Lower leg skin (tissue), 4 donors: ENCODE measurements at regions not wholly inside any gene's neighbourhood (a gene's known extent, or its start where the extent isn't known, plus 50 kb on each side); places are given as distances from the start of the nearest gene placed in this dataset.

Experiments
- DNase-seq, 2 donors: peaks; one replicate each; pipeline ENCODE4 v3.0.0-alpha.2; 2019; ENCODE audit warnings: low spot score in 2 of 2
- H3K4me3 ChIP-seq: fragments of 200-600 bp; sonication (generic); 2 replicates; pipeline ENCODE4 v1.5.1; 2017; ENCODE audit warnings: mild to moderate bottlenecking, low read depth; ENCODE audit not compliant: poor library complexity, severe bottlenecking
- CTCF ChIP-seq, 3 donors: fragments of 450-650 bp; IDR thresholded peaks; one replicate each; pipeline ENCODE4 v1.5.1; 2016; ENCODE audit warnings: antibody characterized with exemption in 3 of 3, mild to moderate bottlenecking in 3 of 3, moderate library complexity in 2 of 3
- POLR2A ChIP-seq, 2 donors: fragments of 450-650 bp; IDR thresholded peaks; one replicate each; pipeline ENCODE4 v1.6.1; 2016 to 2017; ENCODE audit warnings: antibody characterized with exemption in 2 of 2, mild to moderate bottlenecking in 1 of 2, moderate library complexity in 1 of 2
- WGBS, 2 donors: methylation state at CpG; one replicate each; pipeline ENCODE4 v1.1.5; 2018; 5-methylcytosine and 5-hydroxymethylcytosine counted together
- intact Hi-C: fragments of 100-400 bp; cut with DNase I; formaldehyde crosslinking; loops from one replicate; pipeline ENCODE4 v1.15.0; 2023; ENCODE audit warnings: low total_unique reads

- DNase-seq, result no peak
- intact Hi-C loops, result no loop called here
- 83 to 96% methylated on average over 1 of the region's 1 CpG for WGBS, 2 donors
- no peak overlapping the region for H3K4me3 ChIP-seq
- TF ChIP-seq POLR2A (IDR thresholded peaks at IDR 0.05) (no peak), CTCF (IDR thresholded peaks at IDR 0.05) (no peak)
Measured at GRCh38 chr18:40582105-40582504, 1372.9 kb upstream of the PIK3C3 start.

DNA sequence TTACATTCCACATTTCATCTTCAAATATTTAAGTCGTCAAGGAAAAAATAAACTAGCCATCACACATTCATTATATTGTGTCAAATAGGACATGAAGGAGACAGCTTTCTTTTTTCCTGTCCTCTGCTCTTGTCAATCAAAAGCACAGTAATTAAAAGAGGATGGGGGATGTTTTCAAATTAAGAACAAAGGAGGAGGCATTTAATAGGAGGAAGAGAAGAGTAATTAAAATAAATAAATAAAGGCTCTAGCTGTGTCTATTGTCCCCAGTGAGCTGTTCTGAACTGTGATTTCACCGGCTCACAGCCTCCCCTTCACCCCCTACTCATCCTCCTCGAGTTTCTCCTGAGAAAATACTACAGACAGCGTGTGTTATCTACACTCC, 1377.1 kb upstream of the PIK3C3 start:
- H3K4me3 ChIP-seq, result no peak overlapping the region
- TF ChIP-seq CTCF (IDR thresholded peaks at IDR 0.05), result no peak
- no peak for TF ChIP-seq POLR2A (IDR thresholded peaks at IDR 0.05)
- 38 to 57% methylated on average over 4 of the region's 4 CpGs for WGBS, 2 donors
- intact Hi-C loops, result no loop called here
- DNase-seq, result no peak

DNA sequence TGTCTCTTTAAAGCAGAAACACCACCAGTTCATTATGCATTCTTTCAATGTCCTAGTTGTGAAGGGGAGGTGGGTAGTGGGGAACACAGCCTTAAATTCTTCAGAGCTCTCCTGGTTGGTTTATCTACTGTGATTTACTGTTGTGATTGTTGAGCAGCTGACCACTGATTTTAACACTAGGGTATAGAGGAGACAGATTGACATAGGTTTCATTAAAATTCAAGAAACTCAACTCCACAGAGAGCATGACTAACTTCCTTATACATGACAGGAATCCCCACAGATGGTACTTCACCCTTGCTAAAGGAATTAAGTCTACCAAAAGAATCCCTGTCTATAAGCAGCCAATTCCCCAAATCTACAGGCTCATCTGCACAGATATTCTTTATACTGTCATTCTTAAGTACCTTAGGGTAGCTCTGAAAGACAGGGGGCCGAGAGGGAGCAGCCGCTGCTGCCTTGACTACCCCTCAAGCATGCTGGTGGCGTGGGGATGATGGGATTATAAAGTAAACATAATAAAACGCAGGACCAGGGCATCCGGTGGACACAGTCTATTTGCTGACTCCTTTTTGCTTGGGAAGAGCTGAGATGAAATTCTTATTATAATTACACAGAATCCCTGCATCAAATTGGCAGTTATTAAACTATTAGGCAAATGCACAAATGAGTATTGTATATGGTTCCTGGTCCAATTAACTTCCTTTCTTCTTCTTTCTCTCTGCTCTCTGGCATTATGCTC, 1377.6 kb upstream of the PIK3C3 start:
- no peak overlapping the region for H3K4me3 ChIP-seq
- intact Hi-C loops, result no loop called here
- WGBS, 2 donors, result 65 to 81% methylated on average over 5 of the region's 5 CpGs
- no peak for DNase-seq
- no peak for TF ChIP-seq CTCF (IDR thresholded peaks at IDR 0.05)
- no peak for TF ChIP-seq POLR2A (IDR thresholded peaks at IDR 0.05)

GRCh38 chr18:40576507-40577115, 1378.4 kb upstream of the PIK3C3 start:
- DNase-seq, result no peak
- intact Hi-C loops, result no loop called here
- no peak overlapping the region for H3K4me3 ChIP-seq
- WGBS, 2 donors, result 28 to 46% methylated on average over 4 of the region's 4 CpGs
- TF ChIP-seq POLR2A (IDR thresholded peaks at IDR 0.05) (no peak), CTCF (IDR thresholded peaks at IDR 0.05) (no peak)

DNA sequence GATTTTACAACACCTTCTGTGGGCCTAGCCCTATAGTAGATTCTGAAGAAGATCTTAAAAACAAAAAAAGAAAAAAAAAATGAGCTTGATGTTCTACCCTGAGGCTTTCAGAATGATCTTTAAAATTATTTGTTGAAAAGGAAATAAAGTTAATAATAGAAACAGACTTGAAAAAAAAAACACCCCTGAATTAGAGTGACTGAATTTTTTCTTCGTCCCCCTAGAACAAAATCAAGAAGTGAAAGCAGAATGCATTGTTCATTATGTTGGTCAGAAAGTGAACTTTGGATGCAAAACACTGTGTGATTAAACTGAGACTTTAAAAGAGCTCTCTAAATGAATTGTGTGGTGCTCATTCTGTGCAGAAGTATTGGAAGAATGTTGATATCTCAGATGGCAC, 1384.4 kb upstream of the PIK3C3 start:
- no peak for TF ChIP-seq POLR2A (IDR thresholded peaks at IDR 0.05)
- no peak for TF ChIP-seq CTCF (IDR thresholded peaks at IDR 0.05)
- intact Hi-C loops, result no loop called here
- H3K4me3 ChIP-seq, result no peak overlapping the region
- WGBS, 2 donors, result 71 to 80% methylated on average over 1 of the region's 1 CpG
- no peak for DNase-seq
